Left ventricle myocardium inferior (tissue), 1 donor: ENCODE measurements at regions not wholly inside any gene's neighbourhood (a gene's known extent, or its start where the extent isn't known, plus 50 kb on each side); places are given as distances from the start of the nearest gene placed in this dataset.

Experiments used
- DNase-seq: peaks from one replicate; pipeline ENCODE4 v3.0.0-alpha.2; 2020
- H3K27ac ChIP-seq: fragments of 200-600 bp; replicated peaks from 2 replicates; pipeline ENCODE4 v1.8.0; 2021
- H3K27me3 ChIP-seq: fragments of 200-600 bp; 2 replicates; pipeline ENCODE4 v1.8.0; 2021; ENCODE audit warnings: low read depth
- H3K36me3 ChIP-seq: fragments of 200-600 bp; 2 replicates; pipeline ENCODE4 v1.8.0; 2021
- H3K4me1 ChIP-seq: fragments of 200-600 bp; 2 replicates; pipeline ENCODE4 v1.8.0; 2021
- H3K4me3 ChIP-seq: fragments of 200-600 bp; 2 replicates; pipeline ENCODE4 v1.8.0; 2021; ENCODE audit warnings: mild to moderate bottlenecking, moderate library complexity
- H3K9me3 ChIP-seq: fragments of 200-600 bp; replicated peaks from 2 replicates; pipeline ENCODE4 v1.8.0; 2021
- intact Hi-C: fragments of 100-400 bp; cut with micrococcal nuclease; formaldehyde crosslinking; loops from one replicate; pipeline ENCODE4 v1.11.0; 2022
- TF ChIP-seq, protein P1 (sequence below): fragments of 200-600 bp; IDR thresholded peaks from 2 replicates; pipeline ENCODE4 v1.8.0; 2021; ENCODE audit warnings: antibody characterized with exemption, mild to moderate bottlenecking, borderline replicate concordance
- donor health status: DM: no; HTN: yes; CAD: no; lungs with severe emphysema.

DNA sequence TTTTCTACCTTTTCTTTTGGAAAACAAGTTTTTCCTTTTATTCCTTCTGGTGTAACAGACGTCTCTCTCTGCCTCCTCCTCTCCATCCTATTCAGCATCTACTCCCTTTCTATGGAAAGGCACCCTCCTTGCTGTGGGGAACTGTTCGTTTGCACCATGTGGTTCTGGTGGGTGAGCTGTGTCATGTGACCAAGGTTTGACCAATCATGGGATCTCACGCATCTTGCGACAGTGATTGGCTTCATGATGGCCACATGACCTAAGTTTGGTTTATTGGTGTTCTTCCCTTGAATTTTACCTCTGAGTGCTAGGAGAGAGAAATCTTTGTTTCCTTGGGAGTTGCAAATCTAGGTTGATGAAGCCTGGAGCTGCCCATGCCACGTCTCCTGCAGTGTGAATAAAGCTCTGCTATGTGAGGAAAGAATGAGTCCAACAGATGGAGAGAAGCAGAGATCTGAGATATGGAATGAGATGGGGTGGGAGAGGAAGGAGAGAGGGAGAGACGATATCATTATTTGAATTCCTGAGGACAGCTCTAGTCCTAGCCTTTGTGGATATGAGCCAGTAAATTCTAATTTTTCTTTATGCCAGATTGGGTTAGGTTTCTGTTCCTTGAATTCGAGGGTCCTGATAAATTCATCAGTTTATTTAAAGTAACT, 178.8 kb upstream of the IL12B start:
- no peaks in the 10 kb centered on the region for H3K36me3 ChIP-seq
- no peak overlapping the region for H3K4me3 ChIP-seq
- intact Hi-C loops: no loop called here
- peaks cover 42% of the 10 kb centered on the region for H3K4me1 ChIP-seq
- H3K27me3 ChIP-seq: no peaks in the 10 kb centered on the region
- no peaks in the 10 kb centered on the region for H3K9me3 ChIP-seq
- TF ChIP-seq, protein P1, sequence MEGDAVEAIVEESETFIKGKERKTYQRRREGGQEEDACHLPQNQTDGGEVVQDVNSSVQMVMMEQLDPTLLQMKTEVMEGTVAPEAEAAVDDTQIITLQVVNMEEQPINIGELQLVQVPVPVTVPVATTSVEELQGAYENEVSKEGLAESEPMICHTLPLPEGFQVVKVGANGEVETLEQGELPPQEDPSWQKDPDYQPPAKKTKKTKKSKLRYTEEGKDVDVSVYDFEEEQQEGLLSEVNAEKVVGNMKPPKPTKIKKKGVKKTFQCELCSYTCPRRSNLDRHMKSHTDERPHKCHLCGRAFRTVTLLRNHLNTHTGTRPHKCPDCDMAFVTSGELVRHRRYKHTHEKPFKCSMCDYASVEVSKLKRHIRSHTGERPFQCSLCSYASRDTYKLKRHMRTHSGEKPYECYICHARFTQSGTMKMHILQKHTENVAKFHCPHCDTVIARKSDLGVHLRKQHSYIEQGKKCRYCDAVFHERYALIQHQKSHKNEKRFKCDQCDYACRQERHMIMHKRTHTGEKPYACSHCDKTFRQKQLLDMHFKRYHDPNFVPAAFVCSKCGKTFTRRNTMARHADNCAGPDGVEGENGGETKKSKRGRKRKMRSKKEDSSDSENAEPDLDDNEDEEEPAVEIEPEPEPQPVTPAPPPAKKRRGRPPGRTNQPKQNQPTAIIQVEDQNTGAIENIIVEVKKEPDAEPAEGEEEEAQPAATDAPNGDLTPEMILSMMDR: no peak
- DNase-seq: no peak
- peak overlapping the region; percentile 91 for H3K27ac ChIP-seq

DNA sequence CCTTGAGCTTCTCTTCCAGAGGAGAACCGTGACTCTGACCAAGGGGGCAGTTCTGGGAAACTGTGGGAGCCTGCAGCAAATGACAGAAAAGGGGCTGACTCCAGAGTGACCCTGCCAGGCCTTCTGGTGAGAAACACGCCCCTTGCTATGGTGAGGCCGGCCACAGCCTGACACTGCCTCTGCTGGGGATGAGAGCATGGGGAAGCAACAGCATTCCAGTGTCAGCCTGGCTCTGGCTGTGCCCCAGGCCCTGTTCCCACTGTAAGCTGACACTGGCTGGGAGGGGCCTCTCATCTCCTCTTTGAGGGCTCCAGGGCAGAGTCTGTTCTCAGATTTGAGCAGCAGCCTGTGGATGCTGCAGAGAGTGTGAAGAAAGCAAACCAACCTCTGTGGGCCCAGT, 180.0 kb upstream of the IL12B start:
- DNase-seq: peak; percentile 81
- peak overlapping the region; percentile 23 for H3K4me3 ChIP-seq
- H3K36me3 ChIP-seq: no peaks in the 10 kb centered on the region
- peak overlapping the region; percentile 91 for H3K27ac ChIP-seq
- intact Hi-C loops: no loop called here
- H3K9me3 ChIP-seq: no peaks in the 10 kb centered on the region
- peaks cover 31% of the 10 kb centered on the region for H3K4me1 ChIP-seq
- TF ChIP-seq, protein P1: peak; percentile 38
- no peaks in the 10 kb centered on the region for H3K27me3 ChIP-seq

DNA sequence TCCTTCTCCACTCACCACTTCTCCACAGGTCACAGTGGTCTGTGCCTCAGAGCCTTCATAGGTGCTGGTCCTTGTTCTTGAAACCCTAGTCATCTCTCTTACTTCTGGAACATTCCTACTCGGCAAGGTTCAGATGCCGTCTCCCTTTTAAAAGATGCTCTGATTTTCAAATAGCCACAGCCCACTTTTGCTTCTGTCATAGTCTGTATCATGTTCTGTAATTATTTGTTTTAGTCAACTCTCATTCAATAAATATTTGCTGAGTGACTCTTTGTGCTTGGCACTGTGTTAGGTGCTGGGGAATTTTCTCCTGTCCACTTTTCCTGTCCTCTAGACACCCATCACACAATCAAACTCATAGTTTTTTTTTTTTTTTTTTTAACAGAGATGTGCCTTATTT, 181.3 kb upstream of the IL12B start:
- Histone ChIP-seq H3K4me1 (peaks cover 25% of the 10 kb centered on the region), H3K27ac (no peak overlapping the region), H3K4me3 (no peak overlapping the region), H3K9me3 (no peaks in the 10 kb centered on the region), H3K36me3 (no peaks in the 10 kb centered on the region), H3K27me3 (no peaks in the 10 kb centered on the region)
- intact Hi-C loops: no loop called here
- TF ChIP-seq, protein P1: no peak
- no peak for DNase-seq

- no peak for DNase-seq
- intact Hi-C loops: no loop called here
- no peaks in the 10 kb centered on the region for H3K27me3 ChIP-seq
Observed at GRCh38 chr5:159512064-159512463, 181.8 kb upstream of the IL12B start.

GRCh38 chr5:159514229-159514810, 184.0 kb upstream of the IL12B start:
- intact Hi-C loops: no loop called here
- no peak overlapping the region for H3K27ac ChIP-seq
- H3K36me3 ChIP-seq: no peaks in the 10 kb centered on the region
- H3K27me3 ChIP-seq: no peaks in the 10 kb centered on the region
- TF ChIP-seq, protein P1: no peak
- no peak for DNase-seq
- peaks cover 17% of the 10 kb centered on the region for H3K4me1 ChIP-seq
- H3K9me3 ChIP-seq: no peaks in the 10 kb centered on the region
- no peak overlapping the region for H3K4me3 ChIP-seq

More at GRCh38 chr5:159512064-159512463, 181.8 kb upstream of the IL12B start:
- TF ChIP-seq, protein P1: no peak
- Histone ChIP-seq H3K27ac (no peak overlapping the region), H3K9me3 (no peaks in the 10 kb centered on the region), H3K4me3 (no peak overlapping the region), H3K36me3 (no peaks in the 10 kb centered on the region), H3K4me1 (peaks cover 25% of the 10 kb centered on the region)
